Liver (tissue), 8 donors: ENCODE measurements at regions not wholly inside any gene's neighbourhood (a gene's known extent, or its start where the extent isn't known, plus 50 kb on each side); places are given as distances from the start of the nearest gene placed in this dataset.

ENCODE experiments used
- DNase-seq: peaks from one replicate; pipeline ENCODE4 v3.0.0-alpha.2; 2017; ENCODE audit warnings: low spot score
- H3K27ac ChIP-seq, 2 donors: one replicate each; pipeline ENCODE4 v1.7.0; 2013; ENCODE audit warnings: inconsistent platforms in 2 of 2, low read length in 2 of 2, control low read depth in 1 of 2, low read depth in 1 of 2, mild to moderate bottlenecking in 1 of 2
- H3K27me3 ChIP-seq, 4 donors: one replicate each; pipeline versions ENCODE4 v1.6.1 to v1.7.0; 2013; ENCODE audit warnings: low read length in 3 of 4, inconsistent platforms in 1 of 4, mild to moderate bottlenecking in 1 of 4, moderate library complexity in 1 of 4; ENCODE audit not compliant: control insufficient read depth in 4 of 4, insufficient read depth in 4 of 4
- H3K36me3 ChIP-seq, 4 donors: one replicate each; pipeline versions ENCODE4 v1.6.1 to v1.7.0; 2013; ENCODE audit warnings: low read length in 3 of 4, mild to moderate bottlenecking in 3 of 4, low read depth in 1 of 4, moderate library complexity in 1 of 4; ENCODE audit not compliant: control insufficient read depth in 4 of 4, insufficient read depth in 3 of 4
- H3K4me1 ChIP-seq, 4 donors: one replicate each; pipeline versions ENCODE4 v1.6.1 to v1.7.0; 2013; ENCODE audit warnings: low read length in 3 of 4, mild to moderate bottlenecking in 3 of 4, moderate library complexity in 1 of 4; ENCODE audit not compliant: control insufficient read depth in 4 of 4, insufficient read depth in 4 of 4
- H3K4me3 ChIP-seq, 3 donors: one replicate each; pipeline versions ENCODE4 v1.6.1 to v1.7.0; 2013; ENCODE audit warnings: low read length in 3 of 3, control low read depth in 1 of 3, low read depth in 1 of 3, mild to moderate bottlenecking in 1 of 3
- H3K9ac ChIP-seq, 2 donors: one replicate each; pipeline ENCODE4 v1.7.0; 2013; ENCODE audit warnings: low read length in 2 of 2, mild to moderate bottlenecking in 2 of 2, moderate library complexity in 2 of 2, control low read depth in 1 of 2, low read depth in 1 of 2
- H3K9me3 ChIP-seq, 4 donors: one replicate each; pipeline versions ENCODE4 v1.6.1 to v1.7.0; 2013; ENCODE audit warnings: low read length in 3 of 4; ENCODE audit not compliant: control insufficient read depth in 4 of 4
- EGR1 ChIP-seq, 2 donors: IDR thresholded peaks; 2 replicates each; pipeline ENCODE4 v1.6.1; 2016 to 2018; ENCODE audit warnings: antibody characterized with exemption in 2 of 2, low read depth in 2 of 2
- FOXA1 ChIP-seq: IDR thresholded peaks from 2 replicates; pipeline ENCODE4 v1.6.1; 2016; ENCODE audit warnings: antibody characterized with exemption
- FOXA2 ChIP-seq: IDR thresholded peaks from 2 replicates; pipeline ENCODE4 v1.6.1; 2016; ENCODE audit warnings: antibody characterized with exemption
- GABPA ChIP-seq, 2 donors: IDR thresholded peaks in 1 of 2; conservative IDR thresholded peaks in 1 of 2; 2 replicates each; pipeline ENCODE4 v1.6.1; 2016; ENCODE audit warnings: antibody characterized with exemption in 2 of 2, mild to moderate bottlenecking in 1 of 2, moderate library complexity in 1 of 2
- HNF4A ChIP-seq, 2 donors: conservative IDR thresholded peaks; 2 replicates each; pipeline ENCODE4 v1.6.1; 2016; ENCODE audit warnings: antibody characterized with exemption in 2 of 2, mild to moderate bottlenecking in 2 of 2
- HNF4G ChIP-seq: IDR thresholded peaks from 2 replicates; pipeline ENCODE4 v1.6.1; 2016; ENCODE audit warnings: antibody characterized with exemption
- JUND ChIP-seq, 2 donors: IDR thresholded peaks; 2 replicates each; pipeline ENCODE4 v1.6.1; 2016; ENCODE audit warnings: antibody characterized with exemption in 2 of 2
- MAX ChIP-seq: IDR thresholded peaks from 2 replicates; pipeline ENCODE4 v1.6.1; 2016; ENCODE audit warnings: antibody characterized with exemption
- NR2F2 ChIP-seq: IDR thresholded peaks from 2 replicates; pipeline ENCODE4 v1.6.1; 2016; ENCODE audit warnings: antibody characterized with exemption
- RAD21 ChIP-seq, 2 donors: IDR thresholded peaks; 2 replicates each; pipeline ENCODE4 v1.6.1; 2016; ENCODE audit warnings: antibody characterized with exemption in 2 of 2, mild to moderate bottlenecking in 2 of 2
- REST ChIP-seq: IDR thresholded peaks from 2 replicates; pipeline ENCODE4 v1.6.1; 2016; ENCODE audit warnings: antibody characterized with exemption, mild to moderate bottlenecking
- RXRA ChIP-seq, 2 donors: IDR thresholded peaks; 2 replicates each; pipeline ENCODE4 v1.6.1; 2017 to 2018; ENCODE audit warnings: antibody characterized with exemption in 2 of 2, mild to moderate bottlenecking in 1 of 2
- SP1 ChIP-seq: IDR thresholded peaks from 2 replicates; pipeline ENCODE4 v1.6.1; 2018; ENCODE audit warnings: antibody characterized with exemption, mild to moderate bottlenecking
- TAF1 ChIP-seq: conservative IDR thresholded peaks from 2 replicates; pipeline ENCODE4 v1.6.1; 2016; ENCODE audit warnings: antibody characterized with exemption, mild to moderate bottlenecking
- YY1 ChIP-seq: IDR thresholded peaks from 2 replicates; pipeline ENCODE4 v1.6.1; 2016; ENCODE audit warnings: antibody characterized with exemption, mild to moderate bottlenecking
- ZBTB33 ChIP-seq: IDR thresholded peaks from 2 replicates; pipeline ENCODE4 v1.6.1; 2016; ENCODE audit warnings: antibody characterized with exemption
- WGBS: extraction: QIAGEN DNeasy Blood & Tissue Kit; methylation state at CpG from one replicate; pipeline ENCODE4 v1.1.7; 2013; 5-methylcytosine and 5-hydroxymethylcytosine counted together
- TF ChIP-seq, protein P1 (sequence below): fragments of 150-350 bp; IDR thresholded peaks from 2 replicates; pipeline ENCODE4 v1.5.1; 2017; ENCODE audit warnings: improper control_type of control experiment, low read depth, low read length; ENCODE audit not compliant: missing input control
- TF ChIP-seq, protein P2 (sequence below): IDR thresholded peaks from 2 replicates; pipeline ENCODE4 v1.6.1; 2016; ENCODE audit warnings: antibody characterized with exemption
- donor health status: healthy.
- donor health status: healthy.
- donor health status: healthy.
- donor health status: healthy.
- donor health status: healthy.

DNA sequence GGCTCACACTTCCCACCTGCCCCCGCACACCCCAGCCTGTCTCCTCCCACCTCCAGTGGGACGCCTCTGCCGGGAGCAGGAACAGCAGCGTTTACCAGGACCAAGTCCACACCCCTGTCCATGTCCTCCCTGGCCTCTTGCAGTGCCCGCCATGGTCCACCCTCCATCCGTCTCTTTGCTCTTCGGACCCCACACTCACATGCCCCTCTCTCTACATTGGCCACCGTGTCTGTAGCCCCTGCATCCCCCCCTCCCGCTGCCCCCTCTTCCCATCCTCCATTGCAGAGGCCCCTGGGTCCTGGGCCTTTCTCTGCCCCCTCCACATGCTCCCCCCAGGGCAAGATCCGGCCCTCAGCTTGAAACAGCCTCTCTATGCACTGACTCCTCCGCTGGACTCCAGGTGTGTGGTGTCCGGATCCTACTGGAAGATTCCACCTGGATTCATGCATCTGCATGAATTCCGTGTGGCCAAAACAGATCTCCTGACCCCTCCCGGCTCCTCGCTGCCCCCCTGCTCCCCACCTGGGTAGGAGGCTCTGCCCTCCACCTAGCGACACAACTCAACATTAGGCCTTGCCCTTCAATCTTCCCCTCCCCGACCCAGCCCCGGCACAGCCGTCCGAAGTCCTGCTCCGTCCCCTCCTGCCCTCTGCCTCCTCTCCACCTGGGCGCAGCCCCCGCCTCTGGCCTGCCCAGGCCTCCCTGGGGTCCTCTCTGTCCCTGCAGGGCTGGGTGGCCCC, 168.5 kb downstream of the OLFM1 start:
- no peak overlapping the region for H3K9ac ChIP-seq
- DNase-seq, result no peak
- H3K9me3 ChIP-seq, result no peaks in the 10 kb centered on the region
- no peaks in the 10 kb centered on the region for H3K27me3 ChIP-seq
- peaks cover 0 to 2% (median 0%) of the 10 kb centered on the region in 4 donors for H3K4me1 ChIP-seq
- H3K36me3 ChIP-seq, result no peaks in the 10 kb centered on the region
- no peak overlapping the region for H3K27ac ChIP-seq
- TF ChIP-seq MAX (no peak), HNF4A (conservative IDR thresholded peaks at IDR 0.05) (no peak), YY1 (no peak), RXRA (IDR thresholded peaks at IDR 0.05) (no peak), ZBTB33 (no peak), FOXA2 (no peak), JUND (IDR thresholded peaks at IDR 0.05) (no peak), HNF4G (no peak), REST (no peak), RAD21 (IDR thresholded peaks at IDR 0.05) (no peak), SP1 (no peak), GABPA (IDR thresholded peaks at IDR 0.05 in 1 of 2, conservative IDR thresholded peaks at IDR 0.05 in 1 of 2) (no peak), EGR1 (IDR thresholded peaks at IDR 0.05; ENCODE audit: low read depth in 2 of 2) (no peak), TAF1 (no peak), NR2F2 (no peak), FOXA1 (no peak)
- TF ChIP-seq, protein P1, sequence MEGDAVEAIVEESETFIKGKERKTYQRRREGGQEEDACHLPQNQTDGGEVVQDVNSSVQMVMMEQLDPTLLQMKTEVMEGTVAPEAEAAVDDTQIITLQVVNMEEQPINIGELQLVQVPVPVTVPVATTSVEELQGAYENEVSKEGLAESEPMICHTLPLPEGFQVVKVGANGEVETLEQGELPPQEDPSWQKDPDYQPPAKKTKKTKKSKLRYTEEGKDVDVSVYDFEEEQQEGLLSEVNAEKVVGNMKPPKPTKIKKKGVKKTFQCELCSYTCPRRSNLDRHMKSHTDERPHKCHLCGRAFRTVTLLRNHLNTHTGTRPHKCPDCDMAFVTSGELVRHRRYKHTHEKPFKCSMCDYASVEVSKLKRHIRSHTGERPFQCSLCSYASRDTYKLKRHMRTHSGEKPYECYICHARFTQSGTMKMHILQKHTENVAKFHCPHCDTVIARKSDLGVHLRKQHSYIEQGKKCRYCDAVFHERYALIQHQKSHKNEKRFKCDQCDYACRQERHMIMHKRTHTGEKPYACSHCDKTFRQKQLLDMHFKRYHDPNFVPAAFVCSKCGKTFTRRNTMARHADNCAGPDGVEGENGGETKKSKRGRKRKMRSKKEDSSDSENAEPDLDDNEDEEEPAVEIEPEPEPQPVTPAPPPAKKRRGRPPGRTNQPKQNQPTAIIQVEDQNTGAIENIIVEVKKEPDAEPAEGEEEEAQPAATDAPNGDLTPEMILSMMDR, result no peak
- TF ChIP-seq, protein P2, sequence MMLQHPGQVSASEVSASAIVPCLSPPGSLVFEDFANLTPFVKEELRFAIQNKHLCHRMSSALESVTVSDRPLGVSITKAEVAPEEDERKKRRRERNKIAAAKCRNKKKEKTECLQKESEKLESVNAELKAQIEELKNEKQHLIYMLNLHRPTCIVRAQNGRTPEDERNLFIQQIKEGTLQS, result no peak
- H3K4me3 ChIP-seq, result no peak overlapping the region
- WGBS, result 64% methylated on average over 23 of the region's 23 CpGs
